SK-N-SH (cell line): ENCODE measurements at regions not wholly inside any gene's neighbourhood (a gene's known extent, or its start where the extent isn't known, plus 50 kb on each side); places are given as distances from the start of the nearest gene placed in this dataset.

Source experiments
- CTCF ChIA-PET: fragments of 300-600, 350-600 bp; formaldehyde crosslinking; extraction: SDS; loops from one replicate; lab custom pipeline; 2021; lab: Yijun Ruan, JAX
- POLR2A ChIA-PET: fragments of 350-600 bp; sonication (Branson Sonifier 250); formaldehyde crosslinking; extraction: SDS; loops from one replicate; lab custom pipeline; 2020; ENCODE audit warnings: antibody characterized with exemption, inconsistent platforms; lab: Yijun Ruan, JAX
- DNase-seq: peaks from one replicate; pipeline ENCODE4 v3.0.0; 2012
- H2AFZ ChIP-seq: fragments of 200-600 bp; sonication (generic); 2 replicates; pipeline ENCODE4 v1.8.1; 2016; ENCODE audit warnings: antibody characterized with exemption, mild to moderate bottlenecking, low read depth
- H3F3A ChIP-seq: fragments of 200-600 bp; sonication (generic); replicated peaks from 2 replicates; pipeline ENCODE3; 2016; ENCODE audit warnings: antibody characterized with exemption, mild to moderate bottlenecking; ENCODE audit not compliant: insufficient read depth
- H3K27ac ChIP-seq, 2 experiments: fragments of 200-500 bp in 1 of 2; fragments of 200-600 bp in 1 of 2; sonication (Bioruptor generic) in 1 of 2; sonication (generic), shearing (Covaris generic) in 1 of 2; 2 replicates each; pipeline versions ENCODE4 v1.5.1 to v1.6.1; 2014 to 2016; ENCODE audit warnings: low read depth in 2 of 2, inconsistent platforms in 1 of 2, low read length in 1 of 2, mild to moderate bottlenecking in 1 of 2, mixed read lengths in 1 of 2
- H3K27me3 ChIP-seq: fragments of 200-600 bp; sonication (generic), shearing (Covaris generic); 2 replicates; pipeline ENCODE4 v1.6.1; 2016; ENCODE audit warnings: mixed run types; ENCODE audit not compliant: insufficient read depth
- H3K36me3 ChIP-seq, 2 experiments: fragments of 200-500 bp in 1 of 2; fragments of 200-600 bp in 1 of 2; sonication (Bioruptor generic) in 1 of 2; sonication (generic) in 1 of 2; replicated peaks in 1 of 2; 2 replicates each; pipeline versions ENCODE3 to v1.5.1; 2014 to 2016; ENCODE audit warnings: low read length in 1 of 2, mild to moderate bottlenecking in 1 of 2; ENCODE audit not compliant: insufficient read depth in 2 of 2, control insufficient read depth in 1 of 2
- H3K4me1 ChIP-seq, 2 experiments: fragments of 200-500 bp in 1 of 2; fragments of 200-600 bp in 1 of 2; sonication (Bioruptor generic) in 1 of 2; sonication (generic), shearing (Covaris generic) in 1 of 2; 2 replicates each; pipeline versions ENCODE4 v1.5.1 to v1.6.1; 2014 to 2016; ENCODE audit warnings: low read depth in 1 of 2, low read length in 1 of 2, mixed run types in 1 of 2; ENCODE audit not compliant: insufficient read depth in 2 of 2, control insufficient read depth in 1 of 2
- H3K4me2 ChIP-seq: fragments of 200-600 bp; sonication (generic), shearing (Covaris generic); 2 replicates; pipeline ENCODE4 v1.6.1; 2017; ENCODE audit warnings: mixed run types
- H3K4me3 ChIP-seq, 2 experiments: fragments of 200-500 bp in 1 of 2; fragments of 200-600 bp in 1 of 2; sonication (Bioruptor generic) in 1 of 2; sonication (generic), shearing (Covaris generic) in 1 of 2; 2 replicates each; pipeline versions ENCODE4 v1.5.1 to v1.8.1; 2014 to 2016; ENCODE audit warnings: low read depth in 2 of 2, inconsistent platforms in 1 of 2, low read length in 1 of 2, mild to moderate bottlenecking in 1 of 2, mixed read lengths in 1 of 2, moderate library complexity in 1 of 2
- H3K79me2 ChIP-seq: fragments of 200-600 bp; sonication (generic); 2 replicates; pipeline ENCODE4 v1.8.1; 2017; ENCODE audit warnings: mild to moderate bottlenecking; ENCODE audit not compliant: insufficient read depth
- H3K9ac ChIP-seq: fragments of 200-600 bp; sonication (generic); 2 replicates; pipeline ENCODE4 v1.6.1; 2017; ENCODE audit warnings: mixed run types
- H3K9me2 ChIP-seq: fragments of 200-600 bp; sonication (generic); 2 replicates; pipeline ENCODE4 v1.6.1; 2017; ENCODE audit warnings: mixed run types
- H3K9me3 ChIP-seq: fragments of 200-600 bp; sonication (generic); 2 replicates; pipeline ENCODE4 v1.6.1; 2017; ENCODE audit warnings: mixed run types, mild to moderate bottlenecking, moderate library complexity
- H4K20me1 ChIP-seq: fragments of 200-600 bp; sonication (generic); 2 replicates; pipeline ENCODE4 v1.6.1; 2017; ENCODE audit warnings: mild to moderate bottlenecking, mixed run types; ENCODE audit not compliant: insufficient read depth
- CHD2 ChIP-seq: fragments of 150-350 bp; IDR thresholded peaks from 2 replicates; pipeline ENCODE4 v1.6.1; 2018; ENCODE audit warnings: low read length; ENCODE audit not compliant: partially characterized antibody
- EP300 ChIP-seq, 2 experiments: IDR thresholded peaks; 2 replicates each; pipeline versions ENCODE4 v1.4.0 to v1.6.1; 2012; ENCODE audit warnings: borderline replicate concordance in 1 of 2, low read depth in 1 of 2, low read length in 1 of 2
- FOXM1 ChIP-seq: IDR thresholded peaks from 2 replicates; pipeline ENCODE4 v1.4.0; 2012; ENCODE audit warnings: low read depth, mild to moderate bottlenecking
- MXI1 ChIP-seq: IDR thresholded peaks from 2 replicates; pipeline ENCODE4 v1.6.1; 2012; ENCODE audit warnings: mild to moderate bottlenecking, low read depth, low read length, improper control_type of control experiment
- TCF12 ChIP-seq: IDR thresholded peaks from 2 replicates; pipeline ENCODE4 v1.4.0; 2012
- YY1 ChIP-seq: IDR thresholded peaks from 2 replicates; pipeline ENCODE4 v1.4.0; 2012; ENCODE audit warnings: low read depth, mild to moderate bottlenecking
- WGBS: methylation state at CpG from one replicate; pipeline ENCODE4 v1.1.6; 2017; ENCODE audit warnings: low lambda C conversion rate; 5-methylcytosine and 5-hydroxymethylcytosine counted together
- TF ChIP-seq, protein P1 (sequence below): IDR thresholded peaks from 2 replicates; pipeline ENCODE4 v1.4.0; 2012; ENCODE audit warnings: low read depth, borderline replicate concordance
- TF ChIP-seq, protein P2 (sequence below): IDR thresholded peaks from 2 replicates; pipeline ENCODE4; 2012
- TF ChIP-seq, protein P3 (sequence below): fragments of 150-350 bp; IDR thresholded peaks from 2 replicates; pipeline ENCODE4 v1.6.1; 2016; ENCODE audit warnings: mild to moderate bottlenecking, low read depth, low read length

DNA sequence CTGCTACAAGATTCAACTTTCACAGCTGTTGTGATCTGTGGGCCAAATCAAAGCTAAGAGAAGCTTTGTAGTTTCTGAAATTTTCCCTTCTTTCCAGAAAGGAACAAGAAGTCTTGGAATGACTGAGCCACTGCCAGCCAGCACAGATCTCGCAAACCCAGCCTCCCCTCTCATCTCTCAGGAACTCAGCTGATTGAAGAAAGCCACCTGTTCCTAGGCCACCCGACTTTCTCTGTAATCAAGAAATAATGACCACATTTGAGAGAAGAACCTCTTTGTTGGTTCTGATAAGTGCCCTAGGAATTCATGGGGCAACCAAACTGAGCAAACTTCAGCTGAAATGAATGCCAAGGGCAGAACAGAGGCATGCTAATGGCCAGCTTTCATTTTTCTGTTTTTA is 61.7 kb downstream of the HDGFL1 start:
- H3K9ac ChIP-seq: no peak overlapping the region
- no peaks in the 10 kb centered on the region for H3K79me2 ChIP-seq
- ChIA-PET POLR2A (interaction anchor here (1.1 kb wide), 1 partner anchor 1037 kb away, joined by 5 read pairs; no protein-coding TSS in a partner anchor), CTCF (interaction anchor here (0.5 to 1.4 kb wide), 2 partner anchors 16 to 1719 kb away, joined by 3 to 9 read pairs; no protein-coding TSS in a partner anchor)
- H3K36me3 ChIP-seq: no peaks in the 10 kb centered on the region
- H2AFZ ChIP-seq: no peak overlapping the region
- no peak overlapping the region for H3K4me2 ChIP-seq
- WGBS: 69% methylated on average over 2 of the region's 2 CpGs
- H4K20me1 ChIP-seq: no peaks in the 10 kb centered on the region
- TF ChIP-seq TCF12: peak; percentile 52
- no peak for TF ChIP-seq EP300 (IDR thresholded peaks at IDR 0.05; ENCODE audit: borderline replicate concordance in 1 of 2, low read depth in 1 of 2, low read length in 1 of 2)
- H3K9me3 ChIP-seq: no peaks in the 10 kb centered on the region
- no peaks in the 10 kb centered on the region for H3F3A ChIP-seq
- no peaks in the 10 kb centered on the region for H3K27me3 ChIP-seq
- peaks cover 0 to 4% of the 10 kb centered on the region in 2 experiments; a peak in 1 of 4 replicates for H3K4me1 ChIP-seq
- H3K9me2 ChIP-seq: no peaks in the 10 kb centered on the region
- no peak for DNase-seq
- H3K4me3 ChIP-seq: no peak overlapping the region
- H3K27ac ChIP-seq: no peak overlapping the region

DNA sequence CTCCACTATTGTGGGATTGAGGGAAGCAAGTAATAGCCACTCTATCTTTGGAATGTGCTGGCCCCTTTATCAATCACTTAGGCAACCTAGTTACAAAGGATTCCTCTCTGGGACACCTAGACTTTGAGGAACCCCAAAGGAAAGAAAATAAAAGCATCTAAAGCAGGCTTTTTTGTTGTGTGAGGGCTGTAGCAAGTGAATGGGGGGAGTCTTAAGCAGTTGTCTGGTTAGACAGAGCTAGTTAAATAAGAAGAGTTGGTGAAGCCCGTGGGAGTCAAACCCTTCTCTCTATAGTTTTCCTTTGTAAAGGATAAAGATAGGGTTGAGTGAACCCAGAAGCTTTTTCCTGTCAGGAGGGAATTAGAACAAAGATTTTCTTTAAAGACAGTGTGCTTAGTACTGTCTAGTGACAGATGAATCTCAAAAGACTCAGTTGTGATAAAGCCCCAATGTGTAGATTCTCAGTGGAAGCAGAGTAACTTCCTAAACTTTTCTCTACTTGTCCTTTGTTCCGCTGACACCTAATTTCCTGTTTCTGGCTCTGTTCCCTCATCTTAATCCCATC is 63.3 kb downstream of the HDGFL1 start:
- no peaks in the 10 kb centered on the region for H3K9me3 ChIP-seq
- ChIA-PET POLR2A (no interaction called here), CTCF (interaction anchor here (1.4 kb wide), 1 partner anchor 9 kb away, joined by 3 read pairs; no protein-coding TSS in a partner anchor)
- no peak overlapping the region for H2AFZ ChIP-seq
- H3K4me1 ChIP-seq: peaks cover 0 to 7% of the 10 kb centered on the region in 2 experiments; a peak in 1 of 4 replicates
- H3K79me2 ChIP-seq: no peaks in the 10 kb centered on the region
- H3K27ac ChIP-seq: no peak overlapping the region
- 85% methylated on average over 2 of the region's 2 CpGs for WGBS
- H4K20me1 ChIP-seq: no peaks in the 10 kb centered on the region
- no peaks in the 10 kb centered on the region for H3K27me3 ChIP-seq
- H3K36me3 ChIP-seq: no peaks in the 10 kb centered on the region
- no peak overlapping the region for H3K4me2 ChIP-seq
- no peaks in the 10 kb centered on the region for H3K9me2 ChIP-seq
- DNase-seq: no peak
- TF ChIP-seq, protein P1, sequence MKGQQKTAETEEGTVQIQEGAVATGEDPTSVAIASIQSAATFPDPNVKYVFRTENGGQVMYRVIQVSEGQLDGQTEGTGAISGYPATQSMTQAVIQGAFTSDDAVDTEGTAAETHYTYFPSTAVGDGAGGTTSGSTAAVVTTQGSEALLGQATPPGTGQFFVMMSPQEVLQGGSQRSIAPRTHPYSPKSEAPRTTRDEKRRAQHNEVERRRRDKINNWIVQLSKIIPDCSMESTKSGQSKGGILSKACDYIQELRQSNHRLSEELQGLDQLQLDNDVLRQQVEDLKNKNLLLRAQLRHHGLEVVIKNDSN: no peak
- TF ChIP-seq, protein P2, sequence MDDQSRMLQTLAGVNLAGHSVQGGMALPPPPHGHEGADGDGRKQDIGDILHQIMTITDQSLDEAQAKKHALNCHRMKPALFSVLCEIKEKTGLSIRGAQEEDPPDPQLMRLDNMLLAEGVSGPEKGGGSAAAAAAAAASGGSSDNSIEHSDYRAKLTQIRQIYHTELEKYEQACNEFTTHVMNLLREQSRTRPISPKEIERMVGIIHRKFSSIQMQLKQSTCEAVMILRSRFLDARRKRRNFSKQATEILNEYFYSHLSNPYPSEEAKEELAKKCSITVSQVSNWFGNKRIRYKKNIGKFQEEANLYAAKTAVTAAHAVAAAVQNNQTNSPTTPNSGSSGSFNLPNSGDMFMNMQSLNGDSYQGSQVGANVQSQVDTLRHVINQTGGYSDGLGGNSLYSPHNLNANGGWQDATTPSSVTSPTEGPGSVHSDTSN: no peak
- no peak for TF ChIP-seq FOXM1
- TF ChIP-seq CHD2: no peak
- TF ChIP-seq, protein P3, sequence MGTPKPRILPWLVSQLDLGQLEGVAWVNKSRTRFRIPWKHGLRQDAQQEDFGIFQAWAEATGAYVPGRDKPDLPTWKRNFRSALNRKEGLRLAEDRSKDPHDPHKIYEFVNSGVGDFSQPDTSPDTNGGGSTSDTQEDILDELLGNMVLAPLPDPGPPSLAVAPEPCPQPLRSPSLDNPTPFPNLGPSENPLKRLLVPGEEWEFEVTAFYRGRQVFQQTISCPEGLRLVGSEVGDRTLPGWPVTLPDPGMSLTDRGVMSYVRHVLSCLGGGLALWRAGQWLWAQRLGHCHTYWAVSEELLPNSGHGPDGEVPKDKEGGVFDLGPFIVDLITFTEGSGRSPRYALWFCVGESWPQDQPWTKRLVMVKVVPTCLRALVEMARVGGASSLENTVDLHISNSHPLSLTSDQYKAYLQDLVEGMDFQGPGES: no peak
- no peak for TF ChIP-seq MXI1
- TF ChIP-seq YY1: no peak
- H3F3A ChIP-seq: no peaks in the 10 kb centered on the region
- no peak overlapping the region for H3K4me3 ChIP-seq
- no peak overlapping the region for H3K9ac ChIP-seq
